Heart left ventricle (tissue), 16 donors: ENCODE measurements at regions not wholly inside any gene's neighbourhood (a gene's known extent, or its start where the extent isn't known, plus 50 kb on each side); places are given as distances from the start of the nearest gene placed in this dataset.
A peak's percentile ranks its signal among the peaks of the same experiment; 100 is the strongest.

Experiments used
- ATAC-seq, 4 donors: fragments of 200-7000 bp; cut with Tn5 transposase; one replicate each; pipeline ENCODE4 v1.9.1; 2020 to 2022; ENCODE audit warnings: moderate library complexity in 4 of 4, mild to moderate bottlenecking in 3 of 4, moderate number of reproducible peaks in 1 of 4
- DNase-seq, 5 donors: peaks; one replicate each; pipeline ENCODE4 v3.0.0-alpha.2; 2020
- H3K27ac ChIP-seq, 12 donors: fragments of 200-600 bp; sonication (generic) in 4 of 12; one replicate each; pipeline versions ENCODE4 v1.5.0 to v1.8.0; 2016 to 2022; ENCODE audit warnings: mild to moderate bottlenecking in 2 of 12
- H3K27me3 ChIP-seq, 9 donors: fragments of 200-600 bp; sonication (generic) in 2 of 9; one replicate each; pipeline versions ENCODE4 v1.5.1 to v1.8.0; 2016 to 2022; ENCODE audit warnings: mild to moderate bottlenecking in 3 of 9
- H3K36me3 ChIP-seq, 9 donors: fragments of 200-600 bp; sonication (generic) in 2 of 9; one replicate each; pipeline versions ENCODE4 v1.5.0 to v1.8.0; 2018 to 2022; ENCODE audit warnings: mild to moderate bottlenecking in 2 of 9
- H3K4me1 ChIP-seq, 12 donors: fragments of 200-600 bp; sonication (generic) in 4 of 12; one replicate each; pipeline versions ENCODE4 v1.5.0 to v1.8.0; 2016 to 2022; ENCODE audit warnings: mild to moderate bottlenecking in 3 of 12
- H3K4me3 ChIP-seq, 12 donors: fragments of 200-600 bp; sonication (generic) in 4 of 12; one replicate each; pipeline versions ENCODE4 v1.5.0 to v1.8.0; 2017 to 2022; ENCODE audit warnings: mild to moderate bottlenecking in 9 of 12, moderate library complexity in 4 of 12
- H3K9me3 ChIP-seq, 12 donors: fragments of 200-600 bp; sonication (generic) in 4 of 12; one replicate each; pipeline versions ENCODE4 v1.5.0 to v1.8.0; 2016 to 2022; ENCODE audit warnings: mild to moderate bottlenecking in 1 of 12
- POLR2A ChIP-seq, 2 donors: fragments of 450-650 bp; IDR thresholded peaks; one replicate each; pipeline ENCODE4 v1.6.1; 2017; ENCODE audit warnings: antibody characterized with exemption in 2 of 2, mild to moderate bottlenecking in 2 of 2, moderate library complexity in 2 of 2
- WGBS, 4 donors: extraction: QIAGEN DNeasy Blood & Tissue Kit in 2 of 4; methylation state at CpG; one replicate each; pipeline versions ENCODE4 v1.1.5 to v1.1.7; 2013 to 2018; 5-methylcytosine and 5-hydroxymethylcytosine counted together
- intact Hi-C, 10 donors: fragments of 100-400 bp; cut with DNase I; formaldehyde crosslinking; loops; one replicate each; pipeline versions ENCODE4 v1.11.1 to v1.14.2; 2022
- TF ChIP-seq, protein P1 (sequence below), 12 donors: fragments of 200-600 bp; sonication (generic) in 4 of 12; IDR thresholded peaks; one replicate each; pipeline versions ENCODE4 v1.5.0 to v1.8.0; 2018 to 2022; ENCODE audit warnings: antibody characterized with exemption in 12 of 12, mild to moderate bottlenecking in 5 of 12
- donor health status: ischemic (EF 13 %, LVEDD 7.1; RV severe dilation, severe dysfunction).
- donor health status: healthy with polysubstance abuse.
- donor health status: DM: no; HTN: yes; CAD: no.
- donor health status: DM: no; HTN: no; CAD: no.
- donor health status: ischemic (EF 25% LVEDD 6.9; RV normal size, moderate dysfunction).
- donor health status: ischemic (EF 25% LVEDD 5.7; RV mildly dilated, moderate dysfunction).
- donor health status: healthy.
- donor health status: DM: yes; HTN: yes; CAD: no.
- donor health status: ischemic (EF 35%, LVEDD 5.7; RV mildly dilated, moderate dysfunction).
- donor health status: nonischemic (EF 11% LVEDD 7.7; RV severe dilation, severe dysfunction).
- donor health status: DM: yes; HTN: yes; CAD: no.
- donor health status: PGD.
- donor health status: ischemic (EF 29% LVEDD 5.4; RV normal size, mild dysfunction).
- donor health status: nonischemic (EF 23%, LVEDD 6.1; RV moderate dilation, normal function).

GRCh38 chr16:65510241-65510640 lies 388.4 kb upstream of the CDH11 start:
- Histone ChIP-seq H3K4me1 (peaks cover 0 to 12% (median 0%) of the 10 kb centered on the region in 12 donors), H3K27ac (no peak overlapping the region), H3K9me3 (no peaks in the 10 kb centered on the region), H3K4me3 (no peak overlapping the region), H3K27me3 (no peaks in the 10 kb centered on the region), H3K36me3 (no peaks in the 10 kb centered on the region)
- intact Hi-C loops: no loop called here
- DNase-seq: no peak
- TF ChIP-seq POLR2A (IDR thresholded peaks at IDR 0.05): no peak
- TF ChIP-seq, protein P1, sequence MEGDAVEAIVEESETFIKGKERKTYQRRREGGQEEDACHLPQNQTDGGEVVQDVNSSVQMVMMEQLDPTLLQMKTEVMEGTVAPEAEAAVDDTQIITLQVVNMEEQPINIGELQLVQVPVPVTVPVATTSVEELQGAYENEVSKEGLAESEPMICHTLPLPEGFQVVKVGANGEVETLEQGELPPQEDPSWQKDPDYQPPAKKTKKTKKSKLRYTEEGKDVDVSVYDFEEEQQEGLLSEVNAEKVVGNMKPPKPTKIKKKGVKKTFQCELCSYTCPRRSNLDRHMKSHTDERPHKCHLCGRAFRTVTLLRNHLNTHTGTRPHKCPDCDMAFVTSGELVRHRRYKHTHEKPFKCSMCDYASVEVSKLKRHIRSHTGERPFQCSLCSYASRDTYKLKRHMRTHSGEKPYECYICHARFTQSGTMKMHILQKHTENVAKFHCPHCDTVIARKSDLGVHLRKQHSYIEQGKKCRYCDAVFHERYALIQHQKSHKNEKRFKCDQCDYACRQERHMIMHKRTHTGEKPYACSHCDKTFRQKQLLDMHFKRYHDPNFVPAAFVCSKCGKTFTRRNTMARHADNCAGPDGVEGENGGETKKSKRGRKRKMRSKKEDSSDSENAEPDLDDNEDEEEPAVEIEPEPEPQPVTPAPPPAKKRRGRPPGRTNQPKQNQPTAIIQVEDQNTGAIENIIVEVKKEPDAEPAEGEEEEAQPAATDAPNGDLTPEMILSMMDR (IDR thresholded peaks at IDR 0.05): no peak
- no peak for ATAC-seq
- WGBS, 4 donors: 38 to 60% (median 51%) methylated on average over 3 of the region's 3 CpGs

DNA sequence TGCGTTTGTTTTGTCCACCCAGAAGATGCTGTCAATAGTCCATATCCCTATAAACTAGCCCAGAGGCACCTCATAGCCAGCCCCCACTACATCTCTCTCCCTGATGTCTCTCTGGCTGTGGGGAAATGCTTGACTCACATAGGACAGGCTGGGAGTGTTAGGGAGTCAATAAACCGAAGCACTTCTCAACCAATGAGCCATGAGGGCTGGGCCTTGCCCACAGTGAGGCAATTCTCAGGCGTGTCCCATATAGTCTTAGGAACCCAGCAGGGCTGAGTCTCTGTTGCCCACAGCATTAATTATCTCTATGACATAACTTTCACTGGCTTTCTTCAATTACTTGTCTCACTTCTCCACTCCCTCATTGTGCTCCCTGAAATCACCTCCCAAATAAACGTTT lies 387.3 kb upstream of the CDH11 start:
- no peak for ATAC-seq
- intact Hi-C loops: no loop called here
- Histone ChIP-seq H3K4me3 (no peak overlapping the region), H3K4me1 (peaks cover 0 to 12% (median 0%) of the 10 kb centered on the region in 12 donors), H3K36me3 (no peaks in the 10 kb centered on the region), H3K27ac (no peak overlapping the region), H3K27me3 (no peaks in the 10 kb centered on the region), H3K9me3 (no peaks in the 10 kb centered on the region)
- TF ChIP-seq, protein P1 (IDR thresholded peaks at IDR 0.05): no peak
- TF ChIP-seq POLR2A (IDR thresholded peaks at IDR 0.05): no peak
- WGBS, 4 donors: 76 to 86% (median 84%) methylated on average over 4 of the region's 4 CpGs
- DNase-seq: no peak

DNA sequence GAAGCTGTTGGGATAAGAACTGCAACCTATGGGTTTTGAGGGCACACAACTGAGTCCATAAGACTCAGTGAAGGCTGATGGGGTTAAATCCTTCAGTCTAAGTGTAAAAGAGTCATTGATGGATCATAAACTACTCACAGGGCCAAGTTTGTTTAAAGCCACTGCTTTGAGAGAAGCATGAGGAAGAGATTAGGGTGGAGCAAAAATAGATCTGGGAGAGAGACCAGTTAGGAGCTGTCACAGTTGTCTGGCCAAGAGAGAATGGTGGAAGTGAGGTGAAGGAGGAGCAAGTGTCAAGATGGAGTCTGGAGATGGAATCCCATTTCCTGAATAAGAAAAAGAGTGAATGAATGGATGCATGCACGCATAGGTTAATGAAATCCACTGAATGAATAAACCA lies 379.1 kb upstream of the CDH11 start:
- intact Hi-C loops: no loop called here
- Histone ChIP-seq H3K4me1 (peaks cover 0 to 5% (median 0%) of the 10 kb centered on the region in 12 donors), H3K36me3 (no peaks in the 10 kb centered on the region), H3K9me3 (no peaks in the 10 kb centered on the region), H3K27me3 (no peaks in the 10 kb centered on the region), H3K4me3 (no peak overlapping the region), H3K27ac (no peak overlapping the region)
- DNase-seq (no peak), ATAC-seq (peak in 3 of 4 donors; percentile 46 to 81 (median 52))
- TF ChIP-seq POLR2A (IDR thresholded peaks at IDR 0.05): no peak
- TF ChIP-seq, protein P1 (IDR thresholded peaks at IDR 0.05): no peak
- 68 to 89% (median 79%) methylated on average over 1 of the region's 1 CpG for WGBS, 4 donors

DNA sequence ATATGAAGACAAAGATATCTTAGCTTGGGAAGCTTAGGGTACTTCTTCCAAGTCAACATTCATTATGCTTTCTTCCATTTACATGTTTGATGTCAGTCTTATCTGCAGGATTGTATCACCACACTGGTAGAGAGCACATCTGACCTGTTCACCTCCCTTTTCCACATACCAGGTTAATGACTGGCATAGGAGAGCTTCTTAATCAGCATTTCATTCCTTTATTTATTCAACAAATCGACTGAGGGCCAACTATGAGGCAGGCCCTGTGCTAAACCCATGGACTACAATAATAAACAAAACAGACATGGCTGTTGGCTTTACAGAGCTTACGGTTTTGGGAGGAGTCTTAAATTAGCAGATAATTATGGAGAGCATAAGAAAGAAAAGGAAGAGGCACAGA lies 378.1 kb upstream of the CDH11 start:
- Histone ChIP-seq H3K9me3 (no peaks in the 10 kb centered on the region), H3K27ac (no peak overlapping the region), H3K36me3 (no peaks in the 10 kb centered on the region), H3K27me3 (no peaks in the 10 kb centered on the region), H3K4me3 (no peak overlapping the region), H3K4me1 (peaks cover 0 to 5% (median 0%) of the 10 kb centered on the region in 12 donors)
- ATAC-seq (no peak), DNase-seq (no peak)
- WGBS, 4 donors: 60 to 77% (median 65%) methylated on average over 2 of the region's 2 CpGs
- TF ChIP-seq, protein P1 (IDR thresholded peaks at IDR 0.05): no peak
- no peak for TF ChIP-seq POLR2A (IDR thresholded peaks at IDR 0.05)
- intact Hi-C loops: no loop called here
